ENCODE measurements at regions not wholly inside any gene's neighbourhood (a gene's known extent, or its start where the extent isn't known, plus 50 kb on each side); places are given as distances from the start of the nearest gene placed in this dataset.

DNA sequence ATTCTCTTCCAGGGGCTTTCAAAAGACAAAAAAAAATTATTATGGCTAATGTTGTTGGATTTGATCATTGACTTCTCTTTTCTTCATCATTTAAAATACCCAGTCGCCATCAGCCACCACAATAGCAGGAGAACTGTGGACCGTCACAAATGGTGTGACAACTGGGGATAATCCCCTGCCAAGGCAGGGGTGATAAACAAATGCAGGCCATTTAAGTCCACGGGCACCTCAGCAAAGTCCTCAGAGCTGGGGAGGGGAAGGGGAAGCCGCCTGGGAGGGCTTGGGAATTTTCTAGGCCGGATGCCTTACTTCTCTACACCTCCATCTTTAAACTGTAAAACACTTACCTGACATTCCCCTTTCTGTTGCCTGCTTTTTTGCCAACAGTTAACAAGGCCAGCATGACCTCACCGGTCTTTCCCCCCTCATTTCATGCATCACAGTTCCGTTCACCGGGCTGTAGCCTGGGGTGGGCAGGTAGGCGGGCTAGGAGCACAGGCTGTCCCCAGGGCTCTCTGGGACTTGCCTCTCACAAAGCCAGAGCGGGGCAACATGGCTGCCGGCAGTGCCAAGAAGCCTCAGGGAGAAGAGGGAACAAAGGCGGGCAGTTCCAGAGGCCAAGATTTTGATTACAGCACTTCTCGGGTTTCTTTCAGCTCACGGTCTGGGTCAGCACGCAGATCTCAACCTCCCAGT, 820.4 kb downstream of the BCL11A start:
- DNase-seq (ENCODE audit: low spot score) = peak; percentile 4

DNA sequence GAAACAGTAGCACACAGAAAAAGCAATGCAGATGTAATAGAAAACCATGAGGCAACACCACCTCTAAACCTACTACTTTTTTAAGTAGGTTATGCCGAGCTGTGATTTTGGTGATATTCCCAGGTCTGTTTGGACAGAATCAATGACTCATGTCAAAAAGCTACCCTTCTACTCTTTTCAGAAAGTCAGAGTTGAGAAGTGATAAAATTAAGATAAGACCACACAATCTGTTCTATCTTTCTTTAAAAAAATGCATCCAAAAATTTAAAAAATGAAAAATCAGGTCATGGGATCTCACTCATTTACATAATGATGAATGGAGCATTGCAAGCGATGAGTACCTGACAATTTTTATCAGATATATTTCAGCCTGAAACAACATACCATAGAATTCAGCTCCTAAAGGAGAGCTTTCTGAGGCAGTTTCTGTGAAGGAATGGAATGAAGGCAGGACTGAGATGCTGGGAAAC, 826.3 kb downstream of the BCL11A start:
- DNase-seq (ENCODE audit: low spot score) = no peak

DNA sequence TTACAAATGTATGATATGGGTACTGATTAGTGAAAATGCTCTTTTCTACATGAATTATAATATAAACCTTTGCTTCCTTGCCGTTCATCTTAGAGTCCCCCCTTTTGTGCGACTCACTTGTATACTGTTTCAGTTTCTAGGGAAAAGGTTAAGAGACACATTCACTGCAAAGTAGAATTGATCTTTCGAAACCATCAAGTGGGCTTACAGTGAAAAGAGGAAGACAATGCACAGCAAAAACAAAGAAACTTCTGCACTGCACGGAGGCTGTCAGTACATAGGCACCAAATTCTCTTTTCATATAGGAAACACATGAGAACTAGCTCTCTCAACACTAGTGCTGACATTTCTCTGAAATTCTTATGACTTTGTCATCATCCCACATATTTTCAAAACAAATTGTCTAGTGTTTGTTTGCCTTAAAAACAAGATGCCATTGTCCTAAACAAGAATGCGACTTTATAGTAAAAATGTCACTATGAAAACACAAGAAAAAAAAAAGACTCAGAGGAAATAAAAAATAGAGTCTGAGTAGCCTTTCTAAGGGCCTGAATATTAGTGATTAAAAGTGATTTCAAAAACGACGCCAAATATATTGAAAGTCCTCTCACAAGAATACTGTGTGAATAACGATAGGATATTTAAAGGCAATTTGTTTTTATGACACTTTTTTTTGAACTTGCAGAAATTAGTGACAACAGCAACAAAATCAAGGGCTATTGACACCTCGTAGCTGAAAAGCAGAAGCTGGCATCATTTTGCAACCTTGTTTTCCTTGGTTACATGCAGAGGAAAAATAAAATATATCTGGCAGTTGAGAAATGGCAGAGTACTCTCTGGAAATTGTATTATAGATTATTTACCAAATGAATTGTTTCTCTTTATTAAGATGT, 827.0 kb downstream of the BCL11A start:
- no peak for DNase-seq (ENCODE audit: low spot score)

DNA sequence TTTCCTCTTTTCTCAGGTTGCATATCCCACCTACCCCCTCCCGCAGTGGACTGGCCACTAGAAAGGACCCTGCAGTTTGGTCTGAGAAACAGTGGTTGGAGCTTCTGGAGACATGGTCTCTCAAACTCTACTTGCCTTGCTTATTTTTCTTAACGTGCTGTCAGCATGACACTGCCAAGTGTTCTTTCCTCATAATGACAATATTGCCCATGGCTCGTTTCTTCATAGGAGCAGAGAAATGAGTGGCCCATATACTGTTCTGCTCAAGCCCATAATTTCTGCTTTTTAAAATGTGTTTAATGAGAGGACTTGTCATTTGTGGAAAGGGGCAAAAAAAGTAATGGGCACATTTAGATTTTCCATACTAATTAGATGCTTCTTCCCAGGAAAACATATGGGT, 828.7 kb downstream of the BCL11A start:
- DNase-seq (ENCODE audit: low spot score) = no peak

DNA sequence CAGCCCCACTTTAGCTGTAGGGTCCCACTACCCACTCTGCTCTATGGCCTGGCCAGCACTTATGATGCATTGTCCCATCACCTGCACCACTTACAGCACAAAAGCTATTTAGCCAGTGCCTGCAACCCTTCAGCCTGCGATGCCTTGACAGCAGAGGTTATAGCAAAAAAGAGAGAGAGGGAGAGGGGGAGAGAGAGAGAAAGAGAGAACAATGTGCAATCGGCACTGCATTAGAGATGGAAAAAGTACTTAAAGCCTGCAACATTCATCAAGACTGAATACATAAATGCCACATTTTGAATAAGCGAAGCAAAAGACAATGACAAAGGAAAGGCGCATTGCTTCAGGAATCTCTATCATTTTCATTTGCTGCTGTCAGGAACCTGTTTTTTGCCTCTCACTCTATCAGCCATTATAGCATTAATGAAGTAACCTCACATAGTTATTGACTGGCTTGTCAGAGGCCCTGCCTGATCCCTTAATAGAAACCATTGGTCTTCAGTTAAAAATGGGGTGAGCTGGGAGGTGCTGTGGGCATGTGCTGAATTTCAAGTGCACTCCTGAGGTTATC, 833.1 kb downstream of the BCL11A start:
- no peak for DNase-seq (ENCODE audit: low spot score)

DNA sequence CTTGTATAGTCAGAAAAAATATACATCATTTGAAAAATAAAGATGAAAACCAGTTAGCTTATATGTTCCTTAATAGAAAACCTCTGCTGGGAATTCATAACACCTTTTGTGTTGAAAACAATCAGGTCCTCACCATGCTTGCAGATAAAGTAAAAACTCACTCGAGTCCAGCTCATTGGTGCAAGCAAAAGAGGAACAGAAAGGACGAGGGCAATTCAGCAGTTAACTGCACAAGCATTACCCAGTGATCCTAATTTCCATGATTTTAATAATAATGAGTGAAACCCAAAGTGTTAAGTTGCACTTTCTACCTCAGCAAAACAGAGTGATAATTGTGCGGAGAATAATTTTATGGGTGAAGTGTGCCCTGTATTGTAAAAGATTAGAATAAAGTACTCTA, 839.9 kb downstream of the BCL11A start:
- no peak for DNase-seq (ENCODE audit: low spot score)

DNA sequence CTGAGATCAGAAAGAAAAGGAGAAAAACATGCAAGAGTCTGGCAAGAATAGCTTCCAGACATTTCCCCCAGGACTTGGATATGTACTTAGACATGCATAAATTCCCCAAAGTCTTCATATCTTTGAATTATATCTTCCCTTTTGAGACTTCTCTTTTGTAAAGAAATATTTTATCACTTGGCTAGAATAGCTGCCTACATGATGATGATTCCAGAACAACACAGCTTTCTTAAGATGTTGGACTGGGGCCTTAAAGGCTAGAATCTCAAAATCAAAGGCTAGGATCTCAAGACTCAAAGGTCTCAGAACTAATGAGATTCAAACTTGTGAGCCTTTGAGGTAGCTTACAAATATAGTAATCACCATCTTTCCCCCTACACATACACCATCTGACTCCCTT, 842.3 kb downstream of the BCL11A start:
- DNase-seq (ENCODE audit: low spot score) = no peak

DNA sequence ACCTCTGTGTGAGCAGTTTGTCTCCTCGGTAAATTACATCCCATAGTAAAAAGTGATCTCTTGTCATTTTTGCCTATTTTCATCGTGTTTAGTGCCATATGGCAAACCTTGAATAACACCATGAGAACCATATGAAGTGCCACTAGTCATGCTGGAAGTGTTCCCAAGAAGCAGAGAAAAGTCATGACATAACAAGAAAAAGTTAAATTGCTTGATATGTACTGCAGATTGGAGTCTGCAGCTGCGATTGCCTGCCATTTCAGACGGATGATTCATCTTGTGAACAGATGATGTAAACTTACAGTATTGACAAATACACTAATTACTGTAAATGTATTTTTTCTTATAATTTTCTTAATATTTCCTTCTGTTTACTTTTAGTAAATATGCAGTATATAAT, 846.7 kb downstream of the BCL11A start:
- no peak for DNase-seq (ENCODE audit: low spot score)

DNA sequence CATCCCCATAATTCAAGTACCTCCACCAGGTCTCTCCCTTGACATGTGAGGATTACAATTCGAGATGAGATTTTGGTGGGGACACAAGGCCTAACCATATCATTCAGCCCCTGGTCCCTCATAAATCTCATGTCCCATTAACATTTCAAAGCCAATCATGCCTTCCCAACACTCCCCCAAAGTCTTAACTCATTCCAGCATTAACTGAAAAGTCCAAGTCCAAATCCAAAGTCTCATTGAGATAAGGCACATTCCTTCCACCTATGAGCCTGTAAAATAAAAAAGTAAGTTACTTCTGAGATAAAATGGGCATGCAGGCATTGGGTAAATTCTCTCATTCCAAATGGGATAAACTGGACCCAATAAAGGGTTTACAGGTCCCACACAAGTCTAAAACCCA, 849.7 kb downstream of the BCL11A start:
- no peak for DNase-seq (ENCODE audit: low spot score)

DNA sequence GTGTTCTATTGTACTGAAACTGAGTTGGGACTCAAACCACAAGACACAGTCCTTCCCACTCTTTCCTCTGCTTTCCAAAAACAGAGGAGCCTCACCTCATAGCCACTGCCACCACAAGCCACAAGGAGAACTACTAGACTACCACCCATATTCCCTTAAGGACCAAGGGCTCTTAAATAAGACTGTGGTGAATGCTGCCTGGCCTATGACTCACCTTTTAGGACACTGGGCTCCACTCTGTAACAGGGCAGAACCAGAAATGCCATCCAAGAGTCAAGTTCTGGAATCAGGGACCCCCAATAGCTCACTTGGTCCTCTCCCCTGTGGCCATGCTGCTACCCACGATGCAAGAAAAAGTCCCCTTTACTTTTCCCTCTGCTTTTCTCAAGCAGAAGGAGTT, 851.4 kb downstream of the BCL11A start:
- DNase-seq (ENCODE audit: low spot score) = no peak

DNA sequence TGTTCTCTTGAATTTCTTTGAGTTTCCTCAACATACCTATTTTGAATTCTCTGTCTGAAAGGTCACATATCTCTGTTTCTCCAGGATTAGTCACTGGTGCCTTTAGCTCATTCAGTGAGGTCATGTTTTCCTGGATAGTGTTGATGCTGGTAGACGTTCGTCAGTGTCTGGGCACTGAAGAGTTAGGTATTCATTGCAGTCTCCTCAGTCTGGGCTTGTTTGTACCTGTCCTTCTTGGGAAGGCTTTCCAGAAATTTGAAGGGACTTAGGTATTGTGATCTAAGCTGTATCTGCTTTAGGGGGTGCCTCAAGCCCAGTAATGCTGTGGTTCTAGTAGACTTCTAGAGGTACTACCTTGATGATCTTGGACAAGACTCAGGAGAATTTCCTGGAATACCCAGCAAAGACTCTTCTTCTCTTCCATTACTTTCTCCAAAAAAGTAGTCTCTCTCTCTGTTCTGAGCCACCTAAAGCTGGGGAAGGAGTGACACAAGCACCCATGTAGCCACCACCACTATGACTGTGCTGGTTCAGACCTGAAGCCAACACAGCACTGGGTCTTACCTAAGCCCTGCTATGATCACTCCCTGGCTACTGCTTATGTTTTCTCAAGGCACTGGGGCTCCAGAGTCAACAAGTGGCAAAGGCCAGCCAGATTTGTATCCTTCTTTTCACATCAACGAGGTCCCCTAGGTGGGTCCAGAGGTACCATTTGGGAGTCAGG, 852.0 kb downstream of the BCL11A start:
- no peak for DNase-seq (ENCODE audit: low spot score)

DNA sequence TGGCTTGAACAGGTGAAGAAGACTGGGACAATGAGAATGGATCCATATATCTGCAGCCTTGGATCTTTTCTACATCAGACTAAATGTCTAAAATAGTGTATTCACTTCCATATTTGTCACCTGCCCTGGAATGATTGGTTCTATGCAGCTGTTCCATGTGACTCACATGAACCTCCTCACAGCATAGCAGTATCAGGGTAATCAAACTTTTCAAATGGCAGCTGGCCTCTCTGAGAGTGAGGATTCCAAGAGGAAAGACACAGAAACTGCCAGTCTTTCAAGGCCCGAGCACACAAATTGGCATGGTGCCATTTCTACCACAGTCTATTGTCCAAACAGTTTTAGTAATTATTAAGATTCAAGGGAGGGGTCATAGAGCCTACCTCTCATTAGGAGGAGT, 859.3 kb downstream of the BCL11A start:
- DNase-seq (ENCODE audit: low spot score) = no peak

DNA sequence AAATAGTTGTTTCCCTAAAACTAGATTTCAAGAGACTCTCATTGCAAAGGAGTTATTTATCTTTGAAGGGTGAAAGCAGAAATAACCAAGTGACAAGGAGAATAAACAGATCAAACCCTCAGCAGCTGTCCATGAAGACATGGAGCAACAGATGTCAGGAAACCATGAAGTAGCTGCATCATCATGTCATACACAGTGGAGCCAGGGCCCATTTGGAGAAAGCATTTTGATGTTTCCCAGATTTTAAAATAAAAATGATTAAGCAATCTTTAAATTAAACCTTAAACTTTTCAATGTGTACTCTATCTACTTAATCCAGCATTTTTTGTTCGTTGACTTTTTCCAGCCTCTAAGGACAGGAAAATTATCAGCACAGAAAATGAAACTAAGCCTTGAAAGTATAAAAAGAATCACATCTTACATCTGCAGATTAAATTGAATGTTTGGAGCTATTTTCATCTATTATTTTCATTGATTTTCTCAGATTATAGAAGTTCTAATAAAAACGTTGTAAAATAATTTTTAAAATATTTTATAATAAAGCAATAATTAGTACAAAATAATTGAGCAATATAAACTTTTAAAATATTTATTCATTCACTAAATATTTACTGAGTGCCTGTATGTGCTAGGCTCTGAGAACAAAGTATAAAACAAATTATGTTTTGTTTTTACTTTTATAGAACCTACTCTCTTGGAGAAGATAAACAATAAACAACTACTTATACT, 860.1 kb downstream of the BCL11A start:
- no peak for DNase-seq (ENCODE audit: low spot score)

DNA sequence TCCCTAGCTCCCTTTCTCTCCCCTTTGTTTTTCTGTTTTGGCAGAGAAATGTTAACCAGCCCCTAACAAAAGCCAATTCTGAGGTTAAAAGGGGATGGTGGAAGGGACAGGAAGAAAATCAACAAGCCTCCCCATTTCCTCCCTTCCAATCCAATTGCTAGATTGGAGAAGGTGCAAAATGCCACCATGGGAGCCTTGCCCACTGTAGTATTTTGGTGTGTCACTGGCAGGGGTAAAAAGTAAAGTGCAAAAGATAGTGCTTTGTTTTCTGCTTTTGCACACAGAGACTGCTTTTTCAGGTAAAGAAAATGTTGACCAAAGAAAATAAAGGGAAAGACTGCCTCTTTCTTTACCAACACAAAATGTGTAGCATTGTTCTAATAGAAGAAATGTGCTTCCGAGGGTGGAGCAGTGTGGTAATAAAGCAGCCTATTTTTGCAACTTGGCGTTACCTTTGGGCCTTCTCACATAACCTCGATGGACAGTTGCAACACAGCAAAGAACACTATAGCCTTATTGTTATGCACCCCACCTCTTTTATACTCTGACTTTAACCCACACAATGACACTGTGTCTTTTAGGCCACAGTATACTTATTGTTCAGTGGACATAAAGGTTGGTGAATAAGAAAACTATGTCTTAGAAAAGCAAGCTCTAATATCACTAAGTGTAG, 861.8 kb downstream of the BCL11A start:
- DNase-seq (ENCODE audit: low spot score) = no peak

DNA sequence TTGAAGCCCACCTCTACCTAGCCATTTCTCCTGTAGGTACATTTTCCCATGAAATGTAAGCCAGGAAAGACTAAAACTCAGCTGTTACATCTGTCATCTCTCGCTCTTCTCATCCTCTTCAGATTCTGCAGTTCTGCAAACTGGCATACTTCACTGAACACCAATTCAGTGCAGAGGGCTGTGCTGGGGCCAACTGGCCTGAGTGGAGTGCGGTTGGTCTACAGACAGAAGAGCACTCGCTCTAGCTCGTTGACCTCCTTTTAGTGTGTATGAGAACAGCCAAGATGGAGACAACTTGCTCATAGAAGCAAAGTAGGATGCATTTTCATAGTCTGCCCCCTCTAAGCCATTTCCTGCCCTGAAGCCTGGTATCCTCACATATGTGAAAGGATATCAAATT, 862.6 kb downstream of the BCL11A start:
- no peak for DNase-seq (ENCODE audit: low spot score)

DNA sequence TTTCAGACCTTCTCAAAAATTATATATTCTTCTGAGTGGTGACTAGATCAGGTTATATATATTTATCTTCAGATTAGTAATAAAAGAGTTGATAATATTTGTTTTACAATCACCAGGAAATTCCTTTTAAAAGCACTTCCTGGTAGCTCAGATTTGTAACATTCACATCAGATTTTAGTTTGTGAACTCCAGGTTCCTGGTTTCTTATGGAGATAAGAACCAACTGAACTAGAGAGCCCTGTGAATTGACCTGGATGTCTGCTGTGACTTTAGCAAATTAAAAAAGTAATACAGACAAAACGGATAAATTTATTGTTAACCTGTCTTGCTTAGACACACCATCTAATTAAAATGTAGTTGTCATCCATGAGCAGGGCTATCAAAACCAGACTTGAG, 868.7 kb downstream of the BCL11A start:
- DNase-seq (ENCODE audit: low spot score) = no peak

DNA sequence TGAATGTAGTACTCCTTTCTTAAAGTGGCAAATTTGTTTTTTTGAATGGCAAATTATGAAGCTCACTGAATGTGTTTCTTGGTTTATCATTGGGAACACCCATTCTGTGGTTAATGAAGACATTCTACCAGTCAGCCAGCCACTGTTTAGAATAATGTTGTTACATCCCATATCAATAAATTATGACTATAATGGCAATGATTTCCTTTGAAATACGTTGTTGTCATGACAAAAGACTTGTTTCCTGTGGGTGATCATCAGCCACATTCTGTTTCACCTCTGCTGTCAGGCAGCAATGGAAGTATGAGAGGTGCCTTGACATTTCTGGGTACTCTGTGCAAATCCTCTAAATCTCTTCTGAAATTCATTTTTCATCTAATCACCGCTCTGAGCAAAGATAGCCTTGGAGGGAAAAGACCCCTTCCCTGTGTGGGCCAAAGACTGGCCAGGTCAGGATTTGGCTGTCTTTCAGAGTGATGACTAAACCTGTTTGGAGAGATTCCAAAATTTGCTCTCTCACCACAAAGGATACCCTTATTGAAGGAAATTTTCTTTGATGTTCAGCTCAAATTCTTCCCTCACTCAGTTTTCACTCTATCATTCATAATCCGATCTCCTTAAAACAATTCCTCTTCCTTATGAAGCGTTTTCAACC, 869.2 kb downstream of the BCL11A start:
- no peak for DNase-seq (ENCODE audit: low spot score)

DNA sequence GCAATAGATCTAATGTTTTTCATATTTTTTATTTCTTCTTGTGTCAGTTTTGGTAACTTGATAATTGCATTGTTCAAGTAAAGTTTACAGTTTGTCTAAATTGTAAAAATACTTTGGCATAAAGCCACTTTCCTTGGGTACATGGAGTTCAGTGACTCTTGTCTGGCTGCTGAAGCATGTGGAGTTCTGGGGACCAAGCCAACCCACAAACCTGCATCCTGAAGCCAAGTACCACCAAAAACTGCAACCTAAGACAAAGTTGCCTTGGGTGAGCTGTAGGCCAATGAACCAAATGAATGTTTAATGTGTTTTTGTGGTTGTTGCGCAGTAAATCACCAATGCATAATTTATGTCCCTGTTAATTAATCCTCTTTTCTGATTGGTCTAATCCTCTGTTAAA, 872.6 kb downstream of the BCL11A start:
- DNase-seq (ENCODE audit: low spot score) = no peak

DNA sequence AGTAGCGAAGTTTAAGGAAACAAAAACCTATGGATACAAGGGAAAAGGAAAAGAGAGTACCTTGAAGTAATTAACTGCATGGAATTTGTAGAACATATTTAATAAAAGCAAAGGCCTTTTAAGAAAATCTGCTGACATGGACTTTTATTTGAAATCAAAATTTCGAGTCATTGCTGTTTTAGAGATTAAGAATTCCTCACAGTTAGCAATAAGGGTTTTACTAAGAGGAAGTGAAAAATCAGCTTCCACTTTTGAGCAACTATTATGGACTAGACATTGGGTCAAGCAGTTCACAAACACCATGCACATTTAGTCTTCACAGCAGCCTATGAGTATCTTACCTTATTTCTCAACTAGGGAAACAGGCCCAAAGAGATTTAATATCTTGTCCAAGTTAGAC, 876.3 kb downstream of the BCL11A start:
- DNase-seq (ENCODE audit: low spot score) = no peak

DNA sequence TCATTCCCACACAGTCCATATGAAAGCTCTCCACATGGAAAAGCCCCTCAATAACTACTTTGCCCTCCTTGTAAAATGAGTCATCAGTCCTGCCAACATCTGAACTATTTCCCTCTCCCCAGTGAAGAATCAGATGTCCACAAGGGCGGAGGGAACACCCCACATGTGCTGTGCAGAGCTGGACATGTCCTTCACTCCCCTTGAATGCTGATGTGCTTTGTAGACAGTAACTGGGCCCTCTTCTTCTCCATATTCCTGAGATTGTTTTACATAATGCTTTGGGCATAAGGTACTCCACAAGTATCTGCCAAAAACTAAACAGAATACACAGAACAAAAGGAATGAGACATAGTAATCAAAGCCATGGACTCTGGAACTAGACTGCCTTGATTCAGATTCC, 879.4 kb downstream of the BCL11A start:
- DNase-seq (ENCODE audit: low spot score) = no peak

DNA sequence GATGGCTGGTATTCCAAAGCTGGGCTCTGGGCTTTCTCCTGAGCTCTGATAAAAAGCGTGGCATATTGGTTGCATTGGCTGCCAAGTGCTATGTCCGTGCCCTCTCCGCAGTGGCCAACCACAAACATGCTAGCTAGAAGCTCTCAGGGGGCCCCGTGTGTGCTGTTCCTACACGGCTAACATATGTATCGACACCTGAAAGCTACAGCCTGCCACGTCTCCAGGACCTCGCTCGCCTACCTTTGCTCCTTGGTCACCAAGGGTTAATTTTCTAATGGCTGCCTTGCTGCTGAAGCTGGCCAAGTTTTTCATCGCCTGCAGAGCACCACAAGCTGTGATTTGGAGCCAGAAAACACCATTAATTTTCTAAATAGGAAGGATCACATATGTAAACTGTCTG, 888.4 kb downstream of the BCL11A start:
- no peak for DNase-seq (ENCODE audit: low spot score)

Measured in iPS-NIHi11 (cell line).